Gastrocnemius medialis (tissue), 4 donors: ENCODE measurements at regions not wholly inside any gene's neighbourhood (a gene's known extent, or its start where the extent isn't known, plus 50 kb on each side); places are given as distances from the start of the nearest gene placed in this dataset.

Source experiments
- POLR2A ChIP-seq, 2 donors: fragments of 450-650 bp; IDR thresholded peaks; one replicate each; pipeline ENCODE4 v1.6.1; 2017; ENCODE audit warnings: antibody characterized with exemption in 2 of 2, mild to moderate bottlenecking in 2 of 2, moderate library complexity in 2 of 2
- TF ChIP-seq, protein P1 (sequence below), 5 experiments: fragments of 450-650 bp in 3 of 5; fragments of 200-600 bp in 2 of 5; sonication (generic) in 2 of 5; IDR thresholded peaks in 4 of 5; conservative IDR thresholded peaks in 1 of 5; 1 replicate in 4 of 5; 2 replicates in 1 of 5; pipeline ENCODE4 v1.5.1; 2016 to 2019; ENCODE audit warnings: antibody characterized with exemption in 5 of 5, mild to moderate bottlenecking in 3 of 5, moderate library complexity in 3 of 5

GRCh38 chr3:110650741-110651140, 420.9 kb upstream of the NECTIN3 start:
- no peak for TF ChIP-seq POLR2A (IDR thresholded peaks at IDR 0.05)
- TF ChIP-seq, protein P1, sequence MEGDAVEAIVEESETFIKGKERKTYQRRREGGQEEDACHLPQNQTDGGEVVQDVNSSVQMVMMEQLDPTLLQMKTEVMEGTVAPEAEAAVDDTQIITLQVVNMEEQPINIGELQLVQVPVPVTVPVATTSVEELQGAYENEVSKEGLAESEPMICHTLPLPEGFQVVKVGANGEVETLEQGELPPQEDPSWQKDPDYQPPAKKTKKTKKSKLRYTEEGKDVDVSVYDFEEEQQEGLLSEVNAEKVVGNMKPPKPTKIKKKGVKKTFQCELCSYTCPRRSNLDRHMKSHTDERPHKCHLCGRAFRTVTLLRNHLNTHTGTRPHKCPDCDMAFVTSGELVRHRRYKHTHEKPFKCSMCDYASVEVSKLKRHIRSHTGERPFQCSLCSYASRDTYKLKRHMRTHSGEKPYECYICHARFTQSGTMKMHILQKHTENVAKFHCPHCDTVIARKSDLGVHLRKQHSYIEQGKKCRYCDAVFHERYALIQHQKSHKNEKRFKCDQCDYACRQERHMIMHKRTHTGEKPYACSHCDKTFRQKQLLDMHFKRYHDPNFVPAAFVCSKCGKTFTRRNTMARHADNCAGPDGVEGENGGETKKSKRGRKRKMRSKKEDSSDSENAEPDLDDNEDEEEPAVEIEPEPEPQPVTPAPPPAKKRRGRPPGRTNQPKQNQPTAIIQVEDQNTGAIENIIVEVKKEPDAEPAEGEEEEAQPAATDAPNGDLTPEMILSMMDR (IDR thresholded peaks at IDR 0.05 in 4 of 5, conservative IDR thresholded peaks at IDR 0.05 in 1 of 5) = no peak
